ENCODE measurements at regions not wholly inside any gene's neighbourhood (a gene's known extent, or its start where the extent isn't known, plus 50 kb on each side); places are given as distances from the start of the nearest gene placed in this dataset.

- Histone ChIP-seq H3K4me3 (ENCODE audit: low read length) (no peak overlapping the region), H3F3A (ENCODE audit: insufficient read depth, low read length, poor library complexity, severe bottlenecking) (no peaks in the 10 kb centered on the region)
Measured at GRCh38 chr1:60584371-60584770, 498.0 kb upstream of the NFIA start.

GRCh38 chr1:60583696-60584095 lies 498.7 kb upstream of the NFIA start:
- H4K20me1 ChIP-seq (ENCODE audit: insufficient read depth), result no peaks in the 10 kb centered on the region
- no peaks in the 10 kb centered on the region for H3F3A ChIP-seq (ENCODE audit: insufficient read depth, low read length, poor library complexity, severe bottlenecking)
- H3K27me3 ChIP-seq (ENCODE audit: insufficient read depth, low read depth, low read length), result no peaks in the 10 kb centered on the region
- no peak overlapping the region for H3K9ac ChIP-seq (ENCODE audit: low read length)
- H3K4me2 ChIP-seq (ENCODE audit: low read length), result no peak overlapping the region
- H2AFZ ChIP-seq (ENCODE audit: low read depth, low read length), result no peak overlapping the region
- H3K36me3 ChIP-seq (ENCODE audit: insufficient read depth, low read length), result no peaks in the 10 kb centered on the region
- no peak overlapping the region for H3K4me3 ChIP-seq (ENCODE audit: low read length)
- H3K79me2 ChIP-seq (replicated peaks; ENCODE audit: insufficient read depth, low read length), result no peaks in the 10 kb centered on the region
- no peaks in the 10 kb centered on the region for H3K9me3 ChIP-seq (ENCODE audit: low read length)
- no peaks in the 10 kb centered on the region for H3K9me2 ChIP-seq (ENCODE audit: insufficient read depth, low read length)
- no peak overlapping the region for H3K27ac ChIP-seq (ENCODE audit: low read length)
- TF ChIP-seq EP300 (conservative IDR thresholded peaks at IDR 0.05; ENCODE audit: poor library complexity, severe bottlenecking) (no peak), CTCF (IDR thresholded peaks at IDR 0.05; ENCODE audit: poor library complexity, severe bottlenecking) (no peak), TAF1 (IDR thresholded peaks at IDR 0.05; ENCODE audit: low read depth) (no peak), MXI1 (conservative IDR thresholded peaks at IDR 0.05; ENCODE audit: poor library complexity, severe bottlenecking) (no peak), RAD21 (conservative IDR thresholded peaks at IDR 0.05) (no peak), SMC3 (conservative IDR thresholded peaks at IDR 0.05; ENCODE audit: poor library complexity) (no peak), POLR2AphosphoS5 (IDR thresholded peaks at IDR 0.05) (no peak), EZH2 (IDR thresholded peaks at IDR 0.05; ENCODE audit: borderline replicate concordance, insufficient read depth, low read length, poor library complexity, severe bottlenecking) (no peak)

More at GRCh38 chr1:60584371-60584770, 498.0 kb upstream of the NFIA start:
- no peaks in the 10 kb centered on the region for H3K36me3 ChIP-seq (ENCODE audit: insufficient read depth, low read length)
- no peak overlapping the region for H3K4me2 ChIP-seq (ENCODE audit: low read length)
- H3K9me2 ChIP-seq (ENCODE audit: insufficient read depth, low read length), result no peaks in the 10 kb centered on the region
- H3K9ac ChIP-seq (ENCODE audit: low read length), result no peak overlapping the region
- no peaks in the 10 kb centered on the region for H3K27me3 ChIP-seq (ENCODE audit: insufficient read depth, low read depth, low read length)
- H2AFZ ChIP-seq (ENCODE audit: low read depth, low read length), result no peak overlapping the region
- H4K20me1 ChIP-seq (ENCODE audit: insufficient read depth), result no peaks in the 10 kb centered on the region
- no peak overlapping the region for H3K27ac ChIP-seq (ENCODE audit: low read length)
- TF ChIP-seq TAF1 (IDR thresholded peaks at IDR 0.05; ENCODE audit: low read depth) (no peak), REST (IDR thresholded peaks at IDR 0.05; ENCODE audit: borderline replicate concordance) (no peak), SMC3 (conservative IDR thresholded peaks at IDR 0.05; ENCODE audit: poor library complexity) (no peak), MXI1 (conservative IDR thresholded peaks at IDR 0.05; ENCODE audit: poor library complexity, severe bottlenecking) (no peak), EP300 (conservative IDR thresholded peaks at IDR 0.05; ENCODE audit: poor library complexity, severe bottlenecking) (no peak), RAD21 (conservative IDR thresholded peaks at IDR 0.05) (no peak), POLR2AphosphoS5 (IDR thresholded peaks at IDR 0.05) (no peak), CTCF (IDR thresholded peaks at IDR 0.05; ENCODE audit: poor library complexity, severe bottlenecking) (no peak), EZH2 (IDR thresholded peaks at IDR 0.05; ENCODE audit: borderline replicate concordance, insufficient read depth, low read length, poor library complexity, severe bottlenecking) (no peak)
- no peaks in the 10 kb centered on the region for H3K9me3 ChIP-seq (ENCODE audit: low read length)
- no peaks in the 10 kb centered on the region for H3K79me2 ChIP-seq (replicated peaks; ENCODE audit: insufficient read depth, low read length)
